ENCODE measurements at regions not wholly inside any gene's neighbourhood (a gene's known extent, or its start where the extent isn't known, plus 50 kb on each side); places are given as distances from the start of the nearest gene placed in this dataset.

GRCh38 chr15:37880009-37880834 is 54.2 kb upstream of the TMCO5A start:
- DNase-seq, result peak; percentile 67

- no peak for DNase-seq
These were observed 53.6 kb upstream of the TMCO5A start for GRCh38 chr15:37880835-37881153.

GRCh38 chr15:37881237-37882013 is 53.0 kb upstream of the TMCO5A start:
- DNase-seq, result no peak

GRCh38 chr15:37882640-37883039 is 51.8 kb upstream of the TMCO5A start:
- no peak for DNase-seq

All from kidney glomerular epithelial cell (primary cell).